ENCODE measurements at regions not wholly inside any gene's neighbourhood (a gene's known extent, or its start where the extent isn't known, plus 50 kb on each side); places are given as distances from the start of the nearest gene placed in this dataset.

DNA sequence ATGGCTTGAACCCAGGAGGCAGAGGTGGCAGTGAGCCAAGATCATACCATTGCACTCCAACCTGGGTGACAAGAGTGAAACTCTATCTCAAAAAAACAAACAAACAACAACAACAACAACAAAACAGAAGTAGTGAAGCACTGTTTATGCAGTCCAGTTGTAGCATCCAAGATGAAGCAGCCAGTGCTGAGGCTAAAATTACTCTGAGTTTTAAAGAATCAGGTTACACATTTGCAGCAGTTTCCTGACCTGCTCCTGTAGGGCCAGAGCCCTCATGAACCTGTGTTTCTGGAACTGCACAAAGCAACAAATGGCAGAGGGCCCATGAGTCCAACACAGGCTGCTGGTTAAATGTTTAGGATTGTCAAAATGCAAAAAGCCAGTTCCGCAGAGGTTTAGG lies 499.5 kb upstream of the PSMD7 start:
- H3K14ac ChIP-seq (replicated peaks; ENCODE audit: low read depth, low read length): no peak overlapping the region
- H3K4me1 ChIP-seq (ENCODE audit: control insufficient read depth, insufficient read depth, low read length): no peaks in the 10 kb centered on the region
- in situ Hi-C loops (cut with MboI; ENCODE audit: low sequenced_read_pairs): no loop called here
- no peak overlapping the region for H2BK5ac ChIP-seq (ENCODE audit: low read depth, low read length, poor library complexity, severe bottlenecking)
- no peak overlapping the region for H3K23ac ChIP-seq (ENCODE audit: low read depth, low read length)
- H2AK5ac ChIP-seq (ENCODE audit: low read depth, low read length): no peak overlapping the region
- TF ChIP-seq, protein P1, sequence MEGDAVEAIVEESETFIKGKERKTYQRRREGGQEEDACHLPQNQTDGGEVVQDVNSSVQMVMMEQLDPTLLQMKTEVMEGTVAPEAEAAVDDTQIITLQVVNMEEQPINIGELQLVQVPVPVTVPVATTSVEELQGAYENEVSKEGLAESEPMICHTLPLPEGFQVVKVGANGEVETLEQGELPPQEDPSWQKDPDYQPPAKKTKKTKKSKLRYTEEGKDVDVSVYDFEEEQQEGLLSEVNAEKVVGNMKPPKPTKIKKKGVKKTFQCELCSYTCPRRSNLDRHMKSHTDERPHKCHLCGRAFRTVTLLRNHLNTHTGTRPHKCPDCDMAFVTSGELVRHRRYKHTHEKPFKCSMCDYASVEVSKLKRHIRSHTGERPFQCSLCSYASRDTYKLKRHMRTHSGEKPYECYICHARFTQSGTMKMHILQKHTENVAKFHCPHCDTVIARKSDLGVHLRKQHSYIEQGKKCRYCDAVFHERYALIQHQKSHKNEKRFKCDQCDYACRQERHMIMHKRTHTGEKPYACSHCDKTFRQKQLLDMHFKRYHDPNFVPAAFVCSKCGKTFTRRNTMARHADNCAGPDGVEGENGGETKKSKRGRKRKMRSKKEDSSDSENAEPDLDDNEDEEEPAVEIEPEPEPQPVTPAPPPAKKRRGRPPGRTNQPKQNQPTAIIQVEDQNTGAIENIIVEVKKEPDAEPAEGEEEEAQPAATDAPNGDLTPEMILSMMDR (conservative IDR thresholded peaks at IDR 0.05; ENCODE audit: low read depth, low read length): no peak
- TF ChIP-seq MXI1 (IDR thresholded peaks at IDR 0.05; ENCODE audit: borderline replicate concordance, low read depth, low read length) (no peak), RAD21 (IDR thresholded peaks at IDR 0.05; ENCODE audit: low read length) (no peak), BHLHE40 (IDR thresholded peaks at IDR 0.05; ENCODE audit: low read depth, low read length) (no peak), FOS (IDR thresholded peaks at IDR 0.05; ENCODE audit: low read depth, low read length) (no peak), NFE2L2 (IDR thresholded peaks at IDR 0.05; ENCODE audit: low read depth, low read length) (no peak), CEBPB (IDR thresholded peaks at IDR 0.05; ENCODE audit: low read depth, low read length) (no peak), RCOR1 (IDR thresholded peaks at IDR 0.05; ENCODE audit: insufficient replicate concordance, low read length) (no peak), CHD1 (IDR thresholded peaks at IDR 0.05; ENCODE audit: low read depth, low read length) (no peak), MAZ (IDR thresholded peaks at IDR 0.05; ENCODE audit: borderline replicate concordance, low read depth, low read length) (no peak), RFX5 (IDR thresholded peaks at IDR 0.05; ENCODE audit: low read depth, low read length) (no peak), POLR2A (IDR thresholded peaks at IDR 0.05; ENCODE audit: low read depth, low read length) (no peak), SMC3 (IDR thresholded peaks at IDR 0.05; ENCODE audit: low read depth, low read length) (no peak)
- TF ChIP-seq, protein P2, sequence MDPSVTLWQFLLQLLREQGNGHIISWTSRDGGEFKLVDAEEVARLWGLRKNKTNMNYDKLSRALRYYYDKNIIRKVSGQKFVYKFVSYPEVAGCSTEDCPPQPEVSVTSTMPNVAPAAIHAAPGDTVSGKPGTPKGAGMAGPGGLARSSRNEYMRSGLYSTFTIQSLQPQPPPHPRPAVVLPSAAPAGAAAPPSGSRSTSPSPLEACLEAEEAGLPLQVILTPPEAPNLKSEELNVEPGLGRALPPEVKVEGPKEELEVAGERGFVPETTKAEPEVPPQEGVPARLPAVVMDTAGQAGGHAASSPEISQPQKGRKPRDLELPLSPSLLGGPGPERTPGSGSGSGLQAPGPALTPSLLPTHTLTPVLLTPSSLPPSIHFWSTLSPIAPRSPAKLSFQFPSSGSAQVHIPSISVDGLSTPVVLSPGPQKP (IDR thresholded peaks at IDR 0.05; ENCODE audit: borderline replicate concordance, low read depth, low read length): no peak
- TF ChIP-seq, protein P3, sequence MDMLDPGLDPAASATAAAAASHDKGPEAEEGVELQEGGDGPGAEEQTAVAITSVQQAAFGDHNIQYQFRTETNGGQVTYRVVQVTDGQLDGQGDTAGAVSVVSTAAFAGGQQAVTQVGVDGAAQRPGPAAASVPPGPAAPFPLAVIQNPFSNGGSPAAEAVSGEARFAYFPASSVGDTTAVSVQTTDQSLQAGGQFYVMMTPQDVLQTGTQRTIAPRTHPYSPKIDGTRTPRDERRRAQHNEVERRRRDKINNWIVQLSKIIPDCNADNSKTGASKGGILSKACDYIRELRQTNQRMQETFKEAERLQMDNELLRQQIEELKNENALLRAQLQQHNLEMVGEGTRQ (IDR thresholded peaks at IDR 0.05; ENCODE audit: low read depth, low read length): no peak
- BruUV-seq (replicated peaks): no TSS peak
- H4K8ac ChIP-seq (ENCODE audit: low read depth in 2 of 2, low read length in 2 of 2): no peak overlapping the region
- no peaks in the 10 kb centered on the region for H4K20me1 ChIP-seq (ENCODE audit: insufficient read depth, low read length)
- ChIA-PET CTCF (no interaction called here), POLR2A (ENCODE audit: unreplicated experiment) (no interaction called here)
- H3K4me3 ChIP-seq (ENCODE audit: insufficient read depth, low read depth, low read length): no peak overlapping the region
- no peak overlapping the region for H2AK9ac ChIP-seq (replicated peaks; ENCODE audit: low read depth, low read length, poor library complexity)
- no peak for ATAC-seq (ENCODE audit: low read depth)
- WGBS, 2 experiments (ENCODE audit: extremely low coverage in 2 of 2, insufficient read length in 1 of 2): no CpG with 5 or more reads among the region's 1 CpG
- H3K18ac ChIP-seq (ENCODE audit: low read depth, low read length): no peak overlapping the region
- H4K91ac ChIP-seq (ENCODE audit: insufficient read depth, low read depth, low read length): no peak overlapping the region
- H2AFZ ChIP-seq (replicated peaks; ENCODE audit: low read length, poor library complexity): no peak overlapping the region
- H3K27ac ChIP-seq (ENCODE audit: insufficient read depth, low read length): no peak overlapping the region
- no peak overlapping the region for H4K5ac ChIP-seq (ENCODE audit: low read depth, low read length)
- no peaks in the 10 kb centered on the region for H3K9me1 ChIP-seq (ENCODE audit: insufficient read depth, low read length)
- no peak overlapping the region for H2BK20ac ChIP-seq (ENCODE audit: low read depth, low read length)
- DNase-seq: no peak
- H3K56ac ChIP-seq (ENCODE audit: extremely low read depth, insufficient read depth, low read length): no peak overlapping the region
- H3K4me2 ChIP-seq (ENCODE audit: low read depth, low read length): no peak overlapping the region
- H3K27me3 ChIP-seq (ENCODE audit: control insufficient read depth, insufficient read depth, low read length): no peaks in the 10 kb centered on the region
- intact Hi-C loops (cut with micrococcal nuclease): no loop called here
- no peak overlapping the region for H3K9ac ChIP-seq (ENCODE audit: low read depth, low read length)
- H2BK15ac ChIP-seq (ENCODE audit: low read depth, low read length): no peak overlapping the region
- H2BK120ac ChIP-seq (ENCODE audit: low read depth, low read length): no peak overlapping the region
- H3K9me3 ChIP-seq (ENCODE audit: control insufficient read depth, insufficient read depth, low read length): peaks cover 8% of the 10 kb centered on the region; the same call in 1 of the 2 replicates
- H3K4ac ChIP-seq (ENCODE audit: low read depth, low read length): no peak overlapping the region
- H3K79me1 ChIP-seq (ENCODE audit: low read depth in 1 of 2, low read length in 2 of 2): no peaks in the 10 kb centered on the region
- dilution Hi-C loops (cut with HindIII; ENCODE audit: low sequenced_read_pairs, unreplicated experiment): no loop called here
- H3K36me3 ChIP-seq (ENCODE audit: control insufficient read depth, insufficient read depth, low read length): no peaks in the 10 kb centered on the region
